ENCODE measurements at regions not wholly inside any gene's neighbourhood (a gene's known extent, or its start where the extent isn't known, plus 50 kb on each side); places are given as distances from the start of the nearest gene placed in this dataset.

DNA sequence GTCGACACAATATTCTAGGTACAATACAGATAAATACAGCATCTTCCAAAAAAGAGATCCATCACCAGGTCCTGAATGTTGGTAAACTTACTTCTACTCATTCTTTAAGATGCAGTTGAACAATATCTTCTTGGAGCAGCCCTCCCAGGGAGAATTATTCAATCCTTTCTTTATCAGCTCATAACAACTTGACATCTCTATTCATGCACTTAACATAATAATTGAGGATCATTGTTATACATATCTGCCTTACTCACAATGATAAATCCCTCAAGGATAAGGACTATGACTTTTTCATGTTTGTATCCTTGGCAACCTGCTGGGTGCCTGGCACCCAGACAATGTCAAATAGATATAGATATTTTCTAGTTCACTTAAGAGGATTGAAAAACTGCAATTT, 219.5 kb downstream of the POU4F1 start:
- H3K27ac Mint-ChIP-seq: no peak overlapping the region
- H3K4me3 Mint-ChIP-seq: no peak overlapping the region
- peaks cover 16% of the 10 kb centered on the region for H3K4me1 Mint-ChIP-seq
- H4K20me1 ChIP-seq (ENCODE audit: low read depth): no peaks in the 10 kb centered on the region
- no peaks in the 10 kb centered on the region for H3K9me3 ChIP-seq (ENCODE audit: low read depth)
- no peaks in the 10 kb centered on the region for H3K9me3 Mint-ChIP-seq
- no peaks in the 10 kb centered on the region for H3K27me3 ChIP-seq
- DNase-seq (ENCODE audit: low spot score): no peak
- no peaks in the 10 kb centered on the region for H3K36me3 Mint-ChIP-seq
- no peaks in the 10 kb centered on the region for H3F3A ChIP-seq (ENCODE audit: low read depth)
- no peak overlapping the region for H3K9ac ChIP-seq
- H3K4me1 ChIP-seq: peaks cover 4% of the 10 kb centered on the region
- H3K79me2 ChIP-seq (ENCODE audit: low read depth): no peaks in the 10 kb centered on the region
- H3K4me2 ChIP-seq: no peak overlapping the region
- no peaks in the 10 kb centered on the region for H3K36me3 ChIP-seq
- no peak overlapping the region for H3K27ac ChIP-seq
- H3K4me3 ChIP-seq: no peak overlapping the region
- H2AFZ ChIP-seq (replicated peaks): no peak overlapping the region
- H3K27me3 Mint-ChIP-seq (ENCODE audit: insufficient read depth, low read depth): no peaks in the 10 kb centered on the region
- TF ChIP-seq EZH2 (IDR thresholded peaks at IDR 0.05) (no peak), CTCF (IDR thresholded peaks at IDR 0.05) (no peak), EZH2phosphoT487 (IDR thresholded peaks at IDR 0.05) (no peak)

GRCh38 chr13:78383071-78383484, 220.3 kb downstream of the POU4F1 start:
- peaks cover 4% of the 10 kb centered on the region for H3K4me1 ChIP-seq
- no peaks in the 10 kb centered on the region for H3K79me2 ChIP-seq (ENCODE audit: low read depth)
- no peak for TF ChIP-seq EZH2 (IDR thresholded peaks at IDR 0.05)
- TF ChIP-seq CTCF (IDR thresholded peaks at IDR 0.05): no peak
- TF ChIP-seq EZH2phosphoT487 (IDR thresholded peaks at IDR 0.05): no peak
- no peaks in the 10 kb centered on the region for H3F3A ChIP-seq (ENCODE audit: low read depth)
- H4K20me1 ChIP-seq (ENCODE audit: low read depth): no peaks in the 10 kb centered on the region
- Mint-ChIP-seq H3K27ac (no peak overlapping the region), H3K4me3 (no peak overlapping the region), H3K27me3 (ENCODE audit: insufficient read depth, low read depth) (no peaks in the 10 kb centered on the region), H3K9me3 (no peaks in the 10 kb centered on the region), H3K4me1 (peaks cover 16% of the 10 kb centered on the region), H3K36me3 (no peaks in the 10 kb centered on the region)
- no peak overlapping the region for H3K4me3 ChIP-seq
- H3K4me2 ChIP-seq: no peak overlapping the region
- H3K27ac ChIP-seq: no peak overlapping the region
- H2AFZ ChIP-seq (replicated peaks): no peak overlapping the region
- no peaks in the 10 kb centered on the region for H3K27me3 ChIP-seq
- no peak for DNase-seq (ENCODE audit: low spot score)
- no peaks in the 10 kb centered on the region for H3K9me3 ChIP-seq (ENCODE audit: low read depth)
- no peaks in the 10 kb centered on the region for H3K36me3 ChIP-seq
- no peak overlapping the region for H3K9ac ChIP-seq

GRCh38 chr13:78382491-78382890, 220.9 kb downstream of the POU4F1 start:
- no peak for TF ChIP-seq CTCF (IDR thresholded peaks at IDR 0.05)
- TF ChIP-seq EZH2 (IDR thresholded peaks at IDR 0.05): no peak
- no peak for TF ChIP-seq EZH2phosphoT487 (IDR thresholded peaks at IDR 0.05)
- Histone ChIP-seq H3K36me3 (no peaks in the 10 kb centered on the region), H3K27ac (no peak overlapping the region), H3K9ac (no peak overlapping the region), H3K79me2 (ENCODE audit: low read depth) (no peaks in the 10 kb centered on the region), H3K27me3 (no peaks in the 10 kb centered on the region), H4K20me1 (ENCODE audit: low read depth) (no peaks in the 10 kb centered on the region), H3K4me1 (peaks cover 4% of the 10 kb centered on the region), H3K9me3 (ENCODE audit: low read depth) (no peaks in the 10 kb centered on the region), H3K4me2 (no peak overlapping the region), H3K4me3 (no peak overlapping the region), H3F3A (ENCODE audit: low read depth) (no peaks in the 10 kb centered on the region), H2AFZ (replicated peaks) (no peak overlapping the region)
- H3K27ac Mint-ChIP-seq: no peak overlapping the region
- H3K4me3 Mint-ChIP-seq: no peak overlapping the region
- H3K9me3 Mint-ChIP-seq: no peaks in the 10 kb centered on the region
- DNase-seq (ENCODE audit: low spot score): no peak
- peaks cover 16% of the 10 kb centered on the region for H3K4me1 Mint-ChIP-seq
- no peaks in the 10 kb centered on the region for H3K27me3 Mint-ChIP-seq (ENCODE audit: insufficient read depth, low read depth)
- no peaks in the 10 kb centered on the region for H3K36me3 Mint-ChIP-seq

Data from neural progenitor cell (in vitro differentiated cells).